ENCODE measurements at regions not wholly inside any gene's neighbourhood (a gene's known extent, or its start where the extent isn't known, plus 50 kb on each side); places are given as distances from the start of the nearest gene placed in this dataset.
"Not testable (repeated sequence)": the region's sequence is repeated elsewhere in the genome, so short reads cannot be mapped to it uniquely, and the experiment has no call there.

GRCh38 chr1:30660241-30660640, 63.1 kb downstream of the MATN1 start:
- no peak for DNase-seq

GRCh38 chr1:30659702-30660101, 63.7 kb downstream of the MATN1 start:
- no peak for DNase-seq

- DNase-seq: not testable (repeated sequence)
Measured at GRCh38 chr1:30658375-30658774, 65.0 kb downstream of the MATN1 start.

- no peak for DNase-seq
Measured at GRCh38 chr1:30658014-30658336, 65.4 kb downstream of the MATN1 start.

GRCh38 chr1:30657131-30658013, 66.0 kb downstream of the MATN1 start:
- no peak for DNase-seq

- DNase-seq: no peak
Measured at GRCh38 chr1:30656171-30656940, 67.0 kb downstream of the MATN1 start.

- DNase-seq: no peak
Measured at GRCh38 chr1:30655672-30656071, 67.7 kb downstream of the MATN1 start.

- no peak for DNase-seq
Measured at GRCh38 chr1:30654188-30654587, 69.2 kb downstream of the MATN1 start.

GRCh38 chr1:30652152-30652841, 71.1 kb downstream of the MATN1 start:
- DNase-seq: no peak

GRCh38 chr1:30651395-30651794, 72.0 kb downstream of the MATN1 start:
- not testable (repeated sequence) for DNase-seq

- DNase-seq: peak in 1 of 3 donors; percentile 26
Measured at GRCh38 chr1:30650968-30651320, 72.4 kb downstream of the MATN1 start.

- DNase-seq: no peak
Measured at GRCh38 chr1:30650038-30650967, 73.1 kb downstream of the MATN1 start.

GRCh38 chr1:30649321-30649991, 73.9 kb downstream of the MATN1 start:
- DNase-seq: no peak

GRCh38 chr1:30648408-30649000, 74.9 kb downstream of the MATN1 start:
- DNase-seq: no peak

- DNase-seq: no peak
Measured at GRCh38 chr1:30645807-30646206, 77.6 kb downstream of the MATN1 start.

- no peak for DNase-seq
Measured at GRCh38 chr1:30642391-30643120, 80.8 kb downstream of the MATN1 start.

GRCh38 chr1:30641572-30642353, 81.6 kb downstream of the MATN1 start:
- DNase-seq: no peak

- no peak for DNase-seq
Measured at GRCh38 chr1:30639881-30640452, 83.4 kb downstream of the MATN1 start.

- no peak for DNase-seq
Measured at GRCh38 chr1:30638811-30639210, 84.6 kb downstream of the MATN1 start.
